Stimulated activated CD4-positive, alpha-beta T cell treated with anti-CD3 and anti-CD28 coated beads, Interleukin-1b, Interleukin-23, amount 100 ng/mL, for 4 hours (primary cell): ENCODE measurements at regions not wholly inside any gene's neighbourhood (a gene's known extent, or its start where the extent isn't known, plus 50 kb on each side); places are given as distances from the start of the nearest gene placed in this dataset.

ENCODE experiments used
- DNase-seq, 2 donors: peaks; one replicate each; pipeline ENCODE4 v3.0.0-alpha.2; 2020; ENCODE audit warnings: low read depth in 2 of 2

GRCh38 chr2:120917886-120918285 lies 182.2 kb downstream of the GLI2 start:
- no peak for DNase-seq

GRCh38 chr2:120919216-120919615 lies 183.5 kb downstream of the GLI2 start:
- DNase-seq: no peak

GRCh38 chr2:120919771-120920453 lies 184.2 kb downstream of the GLI2 start:
- DNase-seq: no peak

- no peak for DNase-seq
These were observed 184.9 kb downstream of the GLI2 start for GRCh38 chr2:120920454-120921148.

GRCh38 chr2:120921457-120921856 lies 185.8 kb downstream of the GLI2 start:
- no peak for DNase-seq

GRCh38 chr2:120922571-120923332 lies 187.1 kb downstream of the GLI2 start:
- no peak for DNase-seq

GRCh38 chr2:120923426-120923825 lies 187.8 kb downstream of the GLI2 start:
- DNase-seq: no peak

GRCh38 chr2:120924924-120925323 lies 189.3 kb downstream of the GLI2 start:
- no peak for DNase-seq

DNA sequence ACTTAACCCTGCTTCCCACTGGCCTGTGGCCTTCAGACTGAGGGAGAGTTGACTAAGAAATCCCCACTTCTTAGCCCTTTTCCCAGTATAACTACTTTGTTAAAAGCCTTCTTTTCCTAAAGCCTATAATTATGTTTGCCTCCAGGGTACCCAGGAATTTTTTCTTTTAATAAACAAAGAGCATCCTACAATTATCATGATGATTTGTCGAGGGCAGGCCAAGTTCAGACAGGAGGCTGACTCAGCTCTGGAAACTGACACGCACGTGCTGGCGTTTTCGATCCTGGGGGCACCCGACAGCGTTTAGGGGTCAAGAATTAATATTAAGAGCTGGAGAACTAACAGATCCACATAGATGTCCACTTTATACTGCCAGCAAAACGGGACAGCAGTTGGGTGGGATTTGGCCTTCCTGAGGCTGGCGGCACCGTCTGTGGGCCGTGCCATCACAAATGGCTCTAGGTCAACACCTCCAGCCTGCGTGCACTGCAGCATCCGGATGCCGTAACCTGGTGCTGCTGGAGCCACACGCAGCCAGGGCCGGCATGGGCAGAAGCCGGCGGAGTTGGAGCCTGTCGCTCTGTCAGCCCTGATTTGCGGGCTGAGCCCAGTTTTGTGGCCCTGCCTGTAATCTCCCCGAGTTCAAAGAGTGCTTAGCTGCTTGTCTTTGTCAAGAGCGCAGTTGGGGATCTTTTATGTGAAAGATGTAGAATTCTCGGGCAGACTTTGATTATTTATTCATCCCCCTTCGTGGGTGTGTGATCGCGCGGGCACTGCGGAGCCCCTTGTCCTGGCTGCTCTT lies 191.0 kb downstream of the GLI2 start:
- no peak for DNase-seq

DNA sequence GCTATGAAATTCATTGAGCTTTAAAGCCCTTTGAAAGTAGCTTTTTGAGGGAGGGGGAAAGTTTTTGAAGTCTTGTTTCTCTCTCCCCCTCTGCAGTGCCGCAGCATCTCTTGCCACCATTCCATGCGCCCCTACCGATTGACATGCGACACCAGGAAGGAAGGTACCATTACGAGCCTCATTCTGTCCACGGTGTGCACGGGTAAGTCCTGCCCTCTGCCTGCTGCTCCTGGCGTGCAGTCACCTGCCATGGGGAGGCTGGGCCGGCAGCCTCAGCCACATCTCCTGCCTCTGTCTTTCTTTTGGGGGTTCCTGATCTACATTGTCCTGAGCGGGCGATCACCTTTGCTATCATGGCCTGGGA lies 191.6 kb downstream of the GLI2 start:
- DNase-seq: no peak

DNA sequence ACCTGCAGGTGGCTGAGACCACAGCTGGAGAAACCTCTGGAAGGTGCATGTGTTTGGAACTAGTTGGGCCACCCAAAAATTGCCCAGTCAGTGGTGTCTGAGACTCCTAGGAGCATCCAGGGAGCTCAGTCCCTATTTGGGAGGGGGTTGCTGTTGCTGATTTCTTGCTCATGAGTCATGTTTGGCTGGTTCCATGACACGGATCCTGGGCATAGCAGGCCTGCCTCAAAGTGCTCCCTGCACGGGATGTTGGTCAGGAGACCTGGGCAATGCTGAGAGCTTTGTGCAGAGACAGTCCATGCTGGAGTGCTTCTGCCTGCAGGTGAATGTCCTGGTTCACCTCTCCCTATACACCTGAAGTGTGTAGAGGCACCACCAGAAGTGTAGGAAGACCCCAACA lies 194.2 kb downstream of the GLI2 start:
- DNase-seq: no peak

GRCh38 chr2:120930236-120930635 lies 194.6 kb downstream of the GLI2 start:
- DNase-seq: no peak

GRCh38 chr2:120930864-120931263 lies 195.2 kb downstream of the GLI2 start:
- DNase-seq: no peak

DNA sequence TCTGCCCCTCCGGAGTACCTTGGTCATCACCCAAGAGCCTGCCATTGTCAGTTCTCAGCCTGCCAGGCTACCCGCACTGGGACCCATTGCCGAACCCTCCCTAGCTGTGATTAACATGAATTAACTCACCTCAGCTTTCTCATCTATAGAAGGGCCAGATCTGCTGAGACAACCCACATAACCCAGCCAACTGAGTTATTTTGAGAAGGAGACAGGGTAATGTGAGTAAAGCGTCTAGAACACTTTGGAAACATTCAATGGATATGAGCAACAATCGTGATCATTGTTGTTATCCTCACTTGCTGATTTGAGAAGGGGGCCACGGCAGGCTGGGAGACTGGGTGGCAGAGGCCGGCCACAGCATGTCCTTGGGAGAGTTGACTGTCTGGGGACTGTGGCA lies 196.8 kb downstream of the GLI2 start:
- DNase-seq: no peak

DNA sequence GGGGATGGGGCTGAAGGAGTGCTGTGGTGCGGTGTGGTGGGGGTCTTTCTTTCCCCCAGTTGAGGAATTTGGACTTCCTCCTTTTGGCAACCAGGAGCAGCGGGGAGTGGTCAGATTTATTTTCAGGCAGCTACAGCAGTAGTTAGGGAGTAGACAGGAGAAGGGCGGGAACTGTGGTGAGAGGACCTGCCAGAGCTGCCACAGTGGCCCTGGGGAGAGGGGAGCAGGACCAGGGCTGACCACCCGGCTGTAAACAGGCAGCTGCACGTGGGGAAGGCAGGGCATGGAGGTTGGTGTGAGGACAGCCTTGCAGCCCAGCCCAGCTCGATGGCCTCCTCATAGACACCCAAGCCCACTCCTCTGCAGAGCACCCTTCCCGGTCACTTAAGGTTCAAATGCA lies 197.2 kb downstream of the GLI2 start:
- no peak for DNase-seq

GRCh38 chr2:120933693-120934573 lies 198.3 kb downstream of the GLI2 start:
- DNase-seq: no peak

- no peak for DNase-seq
These were observed 199.1 kb downstream of the GLI2 start for GRCh38 chr2:120934574-120935338.

DNA sequence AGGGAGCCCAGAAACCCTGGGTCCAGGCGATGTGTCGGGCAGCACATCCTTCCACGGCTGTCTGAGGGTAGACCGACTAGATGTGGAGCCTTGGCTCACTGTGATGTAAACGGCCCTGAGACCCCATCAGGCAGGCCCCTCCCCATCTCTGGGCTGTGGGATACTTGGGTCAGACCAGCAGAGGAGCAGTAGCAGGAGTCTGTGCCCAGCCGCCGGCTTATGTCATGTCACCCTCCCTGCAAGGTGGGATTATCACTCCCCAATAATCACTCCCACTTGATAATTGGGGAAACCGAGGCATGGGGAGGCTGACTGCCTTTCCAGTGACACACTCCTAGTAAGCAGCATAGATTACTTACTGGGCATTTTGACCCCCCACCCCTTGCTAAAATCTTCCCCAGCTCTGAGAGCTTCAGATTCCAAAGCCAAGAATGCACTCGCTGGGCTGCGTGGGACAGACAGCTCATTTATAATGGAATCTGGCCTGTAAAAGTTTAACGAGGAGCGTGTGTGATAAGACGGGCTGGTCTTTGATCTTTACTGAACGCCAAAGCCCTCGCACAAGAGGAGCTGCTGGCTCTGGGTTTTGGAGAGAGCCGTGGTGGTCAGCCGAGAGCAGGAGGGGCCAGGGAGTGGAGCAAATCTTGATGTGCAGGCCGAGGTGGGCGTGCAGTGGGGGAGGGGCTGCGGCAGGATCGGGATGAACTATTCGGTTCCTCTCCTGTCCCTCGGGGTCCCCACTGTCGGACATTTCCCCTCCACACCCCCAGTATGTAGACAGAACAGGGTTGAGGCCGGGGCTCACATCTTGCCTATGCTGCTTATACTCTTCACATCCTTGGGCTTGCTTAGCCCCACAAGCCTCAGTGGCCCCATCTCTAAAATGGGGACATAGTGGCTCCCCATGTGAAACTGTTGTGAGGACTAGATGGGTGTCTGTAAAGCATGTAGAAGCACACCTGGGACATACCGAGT lies 200.0 kb downstream of the GLI2 start:
- DNase-seq: no peak
